NCI-H82 treated with DMSO at 0.1 percent for 48 hours (cell line): ENCODE measurements at regions not wholly inside any gene's neighbourhood (a gene's known extent, or its start where the extent isn't known, plus 50 kb on each side); places are given as distances from the start of the nearest gene placed in this dataset.
"Not testable (repeated sequence)": the region's sequence is repeated elsewhere in the genome, so short reads cannot be mapped to it uniquely, and the experiment has no call there.

Experiments used
- DNase-seq: peaks from one replicate; lab custom pipeline; 2025; ENCODE audit not compliant: unreplicated experiment; lab: John Stamatoyannopoulos, UW

GRCh38 chr5:42235837-42236236 lies 187.4 kb upstream of the GHR start:
- no peak for DNase-seq

- DNase-seq = no peak
Measured at GRCh38 chr5:42241636-42242035, 181.6 kb upstream of the GHR start.

- no peak for DNase-seq
Measured at GRCh38 chr5:42242210-42242609, 181.0 kb upstream of the GHR start.

- DNase-seq = no peak
Measured at GRCh38 chr5:42242881-42243485, 180.3 kb upstream of the GHR start.

- no peak for DNase-seq
Measured at GRCh38 chr5:42252306-42252705, 170.9 kb upstream of the GHR start.

- not testable (repeated sequence) for DNase-seq
Measured at GRCh38 chr5:42259914-42260313, 163.3 kb upstream of the GHR start.

- no peak for DNase-seq
Measured at GRCh38 chr5:42267091-42267490, 156.1 kb upstream of the GHR start.

GRCh38 chr5:42268170-42268569 lies 155.1 kb upstream of the GHR start:
- DNase-seq = not testable (repeated sequence)

- DNase-seq = no peak
Measured at GRCh38 chr5:42268630-42269029, 154.6 kb upstream of the GHR start.

GRCh38 chr5:42270771-42271170 lies 152.5 kb upstream of the GHR start:
- DNase-seq = no peak

GRCh38 chr5:42274913-42275312 lies 148.3 kb upstream of the GHR start:
- DNase-seq = no peak

- DNase-seq = no peak
Measured at GRCh38 chr5:42277293-42277692, 145.9 kb upstream of the GHR start.

- DNase-seq = no peak
Measured at GRCh38 chr5:42284584-42284983, 138.7 kb upstream of the GHR start.

- no peak for DNase-seq
Measured at GRCh38 chr5:42285230-42285629, 138.0 kb upstream of the GHR start.

- DNase-seq = no peak
Measured at GRCh38 chr5:42300496-42300895, 122.7 kb upstream of the GHR start.

- DNase-seq = no peak
Measured at GRCh38 chr5:42301349-42301748, 121.9 kb upstream of the GHR start.

- no peak for DNase-seq
Measured at GRCh38 chr5:42302186-42302585, 121.1 kb upstream of the GHR start.

- DNase-seq = no peak
Measured at GRCh38 chr5:42306287-42306686, 117.0 kb upstream of the GHR start.

- no peak for DNase-seq
Measured at GRCh38 chr5:42309865-42310264, 113.4 kb upstream of the GHR start.

- no peak for DNase-seq
Measured at GRCh38 chr5:42315214-42315613, 108.0 kb upstream of the GHR start.

GRCh38 chr5:42317575-42317974 lies 105.7 kb upstream of the GHR start:
- DNase-seq = no peak

GRCh38 chr5:42319546-42319945 lies 103.7 kb upstream of the GHR start:
- DNase-seq = not testable (repeated sequence)

- DNase-seq = no peak
Measured at GRCh38 chr5:42321785-42322184, 101.5 kb upstream of the GHR start.

GRCh38 chr5:42337143-42337542 lies 86.1 kb upstream of the GHR start:
- DNase-seq = no peak
